T-helper 17 cell (primary cell): ENCODE measurements at regions not wholly inside any gene's neighbourhood (a gene's known extent, or its start where the extent isn't known, plus 50 kb on each side); places are given as distances from the start of the nearest gene placed in this dataset.

ENCODE experiments used
- ATAC-seq: fragments of 150-1000 bp; cut with Tn5 transposase; 2 replicates; pipeline ENCODE4 v1.10.0; 2021; ENCODE audit warnings: mild to moderate bottlenecking, moderate library complexity
- DNase-seq, 3 donors: peaks; one replicate each; pipeline versions ENCODE4 v3.0.0 to v3.0.0-alpha.2; 2020 to 2021
- H3K9me3 ChIP-seq: one replicate; pipeline ENCODE4 v1.7.0; 2013; ENCODE audit warnings: low read length, mild to moderate bottlenecking; ENCODE audit not compliant: control insufficient read depth, poor library complexity, severe bottlenecking
- H3K27ac Mint-ChIP-seq: one replicate; pipeline ENCODE4 v1.8.0; 2022; ENCODE audit warnings: mild to moderate bottlenecking, moderate library complexity, mixed read lengths
- H3K27me3 Mint-ChIP-seq: one replicate; pipeline ENCODE4 v1.8.0; 2022; ENCODE audit warnings: mixed read lengths
- H3K36me3 Mint-ChIP-seq: one replicate; pipeline ENCODE4 v1.8.0; 2022; ENCODE audit warnings: low read depth, mixed read lengths
- H3K4me1 Mint-ChIP-seq: one replicate; pipeline ENCODE4 v1.8.0; 2022; ENCODE audit warnings: mild to moderate bottlenecking, mixed read lengths
- H3K4me3 Mint-ChIP-seq: one replicate; pipeline ENCODE4 v1.8.0; 2022; ENCODE audit warnings: mild to moderate bottlenecking, moderate library complexity, mixed read lengths

DNA sequence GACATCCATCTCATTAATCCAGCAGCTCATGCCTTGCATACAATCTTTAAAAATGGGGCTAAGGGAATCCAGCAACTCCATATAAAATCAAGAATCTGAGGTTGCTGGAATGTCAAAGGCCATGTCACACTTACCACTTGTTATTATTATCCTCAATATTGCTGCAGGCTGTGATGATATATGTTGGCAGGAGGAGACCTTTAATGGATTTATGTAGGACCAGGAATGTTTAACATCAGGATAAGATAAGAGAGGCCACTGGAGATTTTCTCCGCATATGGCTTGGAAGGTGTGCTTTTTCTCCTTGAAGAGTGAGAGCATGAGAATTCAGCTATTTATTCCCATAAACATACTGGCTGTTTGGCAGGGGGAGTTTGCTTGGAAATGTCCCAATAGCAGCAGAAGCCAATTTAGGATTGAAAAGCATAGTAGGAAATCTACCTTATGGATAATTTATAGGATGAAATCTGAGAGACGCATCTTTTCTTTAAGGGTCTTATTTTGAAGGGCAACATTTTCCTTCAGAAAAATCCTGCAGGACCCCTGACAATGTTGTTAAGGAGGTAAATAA, 481.4 kb downstream of the AGTPBP1 start:
- Mint-ChIP-seq H3K4me1 (no peaks in the 10 kb centered on the region), H3K27me3 (peaks cover 17% of the 10 kb centered on the region), H3K36me3 (no peaks in the 10 kb centered on the region), H3K27ac (no peak overlapping the region), H3K4me3 (no peak overlapping the region)
- no peak for DNase-seq
- H3K9me3 ChIP-seq: no peaks in the 10 kb centered on the region
- no peak for ATAC-seq

GRCh38 chr9:85258823-85259370, 482.9 kb downstream of the AGTPBP1 start:
- H3K27ac Mint-ChIP-seq: no peak overlapping the region
- no peaks in the 10 kb centered on the region for H3K9me3 ChIP-seq
- no peaks in the 10 kb centered on the region for H3K4me1 Mint-ChIP-seq
- H3K27me3 Mint-ChIP-seq: peaks cover 17% of the 10 kb centered on the region
- no peak for ATAC-seq
- H3K36me3 Mint-ChIP-seq: no peaks in the 10 kb centered on the region
- DNase-seq: no peak
- no peak overlapping the region for H3K4me3 Mint-ChIP-seq

GRCh38 chr9:85258236-85258635, 483.5 kb downstream of the AGTPBP1 start:
- H3K9me3 ChIP-seq: no peaks in the 10 kb centered on the region
- ATAC-seq: no peak
- no peaks in the 10 kb centered on the region for H3K36me3 Mint-ChIP-seq
- peaks cover 16% of the 10 kb centered on the region for H3K27me3 Mint-ChIP-seq
- no peak overlapping the region for H3K27ac Mint-ChIP-seq
- H3K4me3 Mint-ChIP-seq: no peak overlapping the region
- DNase-seq: no peak
- no peaks in the 10 kb centered on the region for H3K4me1 Mint-ChIP-seq

DNA sequence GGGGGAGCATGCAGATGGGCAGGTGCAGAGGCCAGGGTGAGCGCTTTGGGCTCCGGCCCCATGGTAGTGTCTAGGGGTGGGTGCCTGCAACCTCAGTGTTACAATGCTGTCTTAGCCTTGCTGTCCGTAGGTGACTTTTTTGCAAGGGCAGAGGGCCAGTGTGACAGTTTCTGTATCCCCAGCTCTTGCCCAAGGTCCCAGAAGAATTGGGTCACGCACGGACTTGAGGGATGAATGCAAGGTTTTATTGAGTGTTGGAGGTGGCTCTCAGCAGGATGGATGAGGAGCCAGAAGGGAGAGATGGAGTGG, 492.5 kb downstream of the AGTPBP1 start:
- H3K9me3 ChIP-seq: no peaks in the 10 kb centered on the region
- no peaks in the 10 kb centered on the region for H3K27me3 Mint-ChIP-seq
- no peaks in the 10 kb centered on the region for H3K4me1 Mint-ChIP-seq
- ATAC-seq (no peak), DNase-seq (no peak)
- no peak overlapping the region for H3K4me3 Mint-ChIP-seq
- no peak overlapping the region for H3K27ac Mint-ChIP-seq
- no peaks in the 10 kb centered on the region for H3K36me3 Mint-ChIP-seq

- Mint-ChIP-seq H3K27me3 (no peaks in the 10 kb centered on the region), H3K4me3 (no peak overlapping the region), H3K36me3 (no peaks in the 10 kb centered on the region), H3K4me1 (no peaks in the 10 kb centered on the region), H3K27ac (no peak overlapping the region)
- no peak for ATAC-seq
- no peaks in the 10 kb centered on the region for H3K9me3 ChIP-seq
- DNase-seq: no peak
Observed at GRCh38 chr9:85248514-85249312, 493.0 kb downstream of the AGTPBP1 start.

DNA sequence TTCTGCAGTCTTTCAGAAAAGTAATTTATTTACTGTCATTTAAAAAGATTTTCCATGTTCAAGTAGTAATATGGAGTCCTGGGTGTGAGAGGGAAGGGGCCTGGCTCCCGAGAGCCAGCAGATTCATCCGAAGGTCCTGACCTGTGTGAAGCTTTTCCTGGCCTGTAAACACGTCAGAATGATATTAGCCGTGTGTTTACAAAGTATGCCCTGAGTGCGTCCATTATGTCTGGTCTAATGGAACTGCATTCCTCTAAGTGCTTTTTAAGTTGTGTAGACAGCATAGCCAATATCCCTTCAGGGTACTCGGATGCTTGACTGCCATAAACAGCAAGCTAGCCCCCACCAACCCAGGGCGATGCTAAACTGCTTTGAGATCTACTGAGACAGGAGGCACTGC, 495.2 kb downstream of the AGTPBP1 start:
- no peaks in the 10 kb centered on the region for H3K36me3 Mint-ChIP-seq
- no peaks in the 10 kb centered on the region for H3K9me3 ChIP-seq
- H3K4me1 Mint-ChIP-seq: no peaks in the 10 kb centered on the region
- H3K27me3 Mint-ChIP-seq: no peaks in the 10 kb centered on the region
- no peak overlapping the region for H3K4me3 Mint-ChIP-seq
- DNase-seq (no peak), ATAC-seq (no peak)
- no peak overlapping the region for H3K27ac Mint-ChIP-seq

DNA sequence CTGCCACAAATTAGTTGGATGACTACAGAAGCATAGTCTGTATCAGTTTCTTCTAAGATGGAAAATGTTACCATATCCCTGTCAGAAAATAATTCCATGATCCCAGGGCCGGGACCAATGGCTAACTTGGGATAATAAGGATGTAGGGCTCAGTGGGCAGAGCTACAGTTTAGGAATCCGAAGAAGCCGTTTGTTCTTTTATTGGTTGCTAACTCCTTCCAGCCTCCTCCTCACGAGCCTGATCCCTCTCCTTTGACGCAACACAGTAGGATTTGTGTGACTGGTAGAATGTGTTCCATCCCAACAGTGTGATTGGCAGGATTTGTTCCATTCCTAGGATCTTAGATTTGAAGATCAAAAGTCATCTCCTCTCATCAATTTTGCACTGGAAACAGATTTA, 496.9 kb downstream of the AGTPBP1 start:
- DNase-seq (no peak), ATAC-seq (no peak)
- no peaks in the 10 kb centered on the region for H3K4me1 Mint-ChIP-seq
- H3K4me3 Mint-ChIP-seq: no peak overlapping the region
- H3K36me3 Mint-ChIP-seq: no peaks in the 10 kb centered on the region
- no peaks in the 10 kb centered on the region for H3K27me3 Mint-ChIP-seq
- H3K27ac Mint-ChIP-seq: no peak overlapping the region
- no peaks in the 10 kb centered on the region for H3K9me3 ChIP-seq

GRCh38 chr9:85243977-85244376, 497.8 kb downstream of the AGTPBP1 start:
- DNase-seq: no peak
- H3K27me3 Mint-ChIP-seq: no peaks in the 10 kb centered on the region
- no peak overlapping the region for H3K4me3 Mint-ChIP-seq

GRCh38 chr9:85237478-85237877, 504.3 kb downstream of the AGTPBP1 start:
- no peak overlapping the region for H3K4me3 Mint-ChIP-seq

More at GRCh38 chr9:85243977-85244376, 497.8 kb downstream of the AGTPBP1 start:
- no peak for ATAC-seq
- H3K9me3 ChIP-seq: no peaks in the 10 kb centered on the region
- Mint-ChIP-seq H3K4me1 (no peaks in the 10 kb centered on the region), H3K27ac (no peak overlapping the region), H3K36me3 (no peaks in the 10 kb centered on the region)

DNA sequence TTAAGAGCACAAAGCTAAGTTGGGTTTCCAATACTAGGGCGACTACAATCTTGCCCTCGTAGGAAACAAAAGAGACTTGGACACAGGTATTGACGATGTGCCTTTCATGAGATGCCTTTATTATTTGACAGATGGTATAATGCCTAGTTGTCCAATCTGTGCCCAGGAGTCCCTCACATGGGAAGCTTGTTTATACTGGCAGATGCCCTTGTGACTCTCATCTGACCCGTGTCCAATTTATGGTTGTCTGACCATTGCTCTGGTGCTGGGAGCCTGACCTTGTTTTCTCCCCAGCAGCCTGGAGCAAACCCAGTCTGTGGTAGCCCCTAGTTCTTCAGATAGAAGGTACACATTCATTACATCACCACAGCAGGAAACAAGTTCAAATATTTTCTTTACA, 511.7 kb downstream of the AGTPBP1 start:
- Mint-ChIP-seq H3K36me3 (no peaks in the 10 kb centered on the region), H3K4me3 (no peak overlapping the region), H3K27ac (no peak overlapping the region), H3K4me1 (no peaks in the 10 kb centered on the region), H3K27me3 (peaks cover 12% of the 10 kb centered on the region)
- no peak for ATAC-seq
- no peaks in the 10 kb centered on the region for H3K9me3 ChIP-seq
- no peak for DNase-seq

More at GRCh38 chr9:85237478-85237877, 504.3 kb downstream of the AGTPBP1 start:
- Mint-ChIP-seq H3K4me1 (no peaks in the 10 kb centered on the region), H3K27me3 (no peaks in the 10 kb centered on the region), H3K36me3 (no peaks in the 10 kb centered on the region), H3K27ac (no peak overlapping the region)
- no peaks in the 10 kb centered on the region for H3K9me3 ChIP-seq
- ATAC-seq (no peak), DNase-seq (no peak)

- H3K36me3 Mint-ChIP-seq: no peaks in the 10 kb centered on the region
- DNase-seq: no peak
- no peaks in the 10 kb centered on the region for H3K9me3 ChIP-seq
- H3K27ac Mint-ChIP-seq: no peak overlapping the region
- H3K27me3 Mint-ChIP-seq: peaks cover 12% of the 10 kb centered on the region
- no peak overlapping the region for H3K4me3 Mint-ChIP-seq
- ATAC-seq: no peak
- H3K4me1 Mint-ChIP-seq: no peaks in the 10 kb centered on the region
Observed at GRCh38 chr9:85228111-85228855, 513.5 kb downstream of the AGTPBP1 start.

- no peaks in the 10 kb centered on the region for H3K4me1 Mint-ChIP-seq
- H3K27ac Mint-ChIP-seq: no peak overlapping the region
- no peak overlapping the region for H3K4me3 Mint-ChIP-seq
- no peaks in the 10 kb centered on the region for H3K36me3 Mint-ChIP-seq
- DNase-seq (no peak), ATAC-seq (no peak)
- peaks cover 16% of the 10 kb centered on the region for H3K27me3 Mint-ChIP-seq
- no peaks in the 10 kb centered on the region for H3K9me3 ChIP-seq
Observed at GRCh38 chr9:85225180-85225579, 516.6 kb downstream of the AGTPBP1 start.

DNA sequence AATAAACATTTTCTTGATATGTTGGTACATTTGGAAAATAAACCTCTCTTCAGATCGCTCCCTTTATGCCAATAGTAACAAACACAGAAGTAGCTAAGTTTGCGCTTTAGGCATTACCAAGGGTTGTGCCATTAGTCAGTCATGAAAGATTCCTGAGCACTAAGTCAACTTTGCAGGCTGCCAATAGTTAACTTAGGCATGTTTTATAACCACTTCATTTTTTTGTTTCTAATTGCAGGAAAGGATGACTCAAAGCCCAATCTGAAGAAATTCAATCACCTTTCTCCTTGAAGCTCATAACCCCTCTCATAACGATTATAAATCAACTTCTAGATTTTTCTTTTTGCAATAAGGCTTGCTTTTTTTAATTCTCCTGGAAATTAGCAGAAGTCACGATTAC, 517.0 kb downstream of the AGTPBP1 start:
- H3K4me1 Mint-ChIP-seq: no peaks in the 10 kb centered on the region
- ATAC-seq (no peak), DNase-seq (no peak)
- H3K27ac Mint-ChIP-seq: no peak overlapping the region
- H3K4me3 Mint-ChIP-seq: no peak overlapping the region
- no peaks in the 10 kb centered on the region for H3K36me3 Mint-ChIP-seq
- H3K27me3 Mint-ChIP-seq: peaks cover 16% of the 10 kb centered on the region
- H3K9me3 ChIP-seq: no peaks in the 10 kb centered on the region
